GM13977 (cell line): ENCODE measurements at regions not wholly inside any gene's neighbourhood (a gene's known extent, or its start where the extent isn't known, plus 50 kb on each side); places are given as distances from the start of the nearest gene placed in this dataset.

Source experiments
- DNase-seq: peaks from one replicate; pipeline ENCODE4 v3.0.0; 2012; ENCODE audit warnings: low spot score
- CTCF ChIP-seq: IDR thresholded peaks from 2 replicates; pipeline ENCODE4 v1.5.1; 2012; ENCODE audit warnings: mild to moderate bottlenecking, control low read depth; ENCODE audit not compliant: insufficient read depth; ENCODE audit errors: extremely low read depth, missing control alignments
- in situ Hi-C: fragments of 300-500 bp; cut with MboI; formaldehyde crosslinking; loops from one replicate; pipeline ENCODE4 v1.12.0; 2022; ENCODE audit warnings: low sequenced_read_pairs, low pct_unique_long_range_greater_than_20kb, mixed read lengths, inconsistent platforms; ENCODE audit not compliant: unreplicated experiment

DNA sequence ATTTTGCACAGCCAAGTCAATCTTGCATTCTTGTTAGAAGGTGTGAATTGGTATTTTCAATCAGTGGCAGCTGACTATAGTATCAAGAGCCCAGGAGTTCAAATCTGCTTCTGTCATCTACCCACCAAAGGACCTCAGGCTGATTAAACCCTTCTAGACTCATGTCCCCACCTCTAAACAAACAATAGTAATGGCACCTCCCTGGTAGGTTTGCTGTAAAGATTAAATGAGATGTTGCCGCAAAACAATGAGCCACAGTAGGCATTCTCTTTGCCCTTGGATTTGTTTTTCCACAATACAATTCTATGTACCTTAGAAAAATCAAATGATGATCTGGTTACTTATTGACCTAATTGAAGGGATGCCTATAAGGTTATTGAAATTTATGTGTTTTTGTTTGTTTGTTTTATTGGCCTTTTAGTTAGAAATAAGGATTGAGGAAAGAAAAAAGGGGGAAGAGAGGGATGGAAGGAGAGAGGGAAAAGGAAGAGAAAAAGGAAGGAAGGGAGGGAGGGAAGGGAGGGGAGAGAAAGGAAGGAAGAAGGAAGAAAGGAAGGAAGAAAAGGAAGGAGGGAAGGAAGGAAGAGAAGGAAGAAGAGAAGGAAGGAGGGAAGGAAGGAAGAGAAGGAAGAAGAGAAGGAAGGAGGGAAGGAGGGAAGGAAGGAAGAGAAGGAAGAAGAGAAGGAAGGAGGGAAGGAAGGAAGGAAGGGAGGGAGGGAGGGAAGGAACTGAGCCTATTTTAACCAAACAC, 110.7 kb downstream of the ETS2 start:
- TF ChIP-seq CTCF = no peak
- in situ Hi-C loops = no loop called here
- DNase-seq = no peak

DNA sequence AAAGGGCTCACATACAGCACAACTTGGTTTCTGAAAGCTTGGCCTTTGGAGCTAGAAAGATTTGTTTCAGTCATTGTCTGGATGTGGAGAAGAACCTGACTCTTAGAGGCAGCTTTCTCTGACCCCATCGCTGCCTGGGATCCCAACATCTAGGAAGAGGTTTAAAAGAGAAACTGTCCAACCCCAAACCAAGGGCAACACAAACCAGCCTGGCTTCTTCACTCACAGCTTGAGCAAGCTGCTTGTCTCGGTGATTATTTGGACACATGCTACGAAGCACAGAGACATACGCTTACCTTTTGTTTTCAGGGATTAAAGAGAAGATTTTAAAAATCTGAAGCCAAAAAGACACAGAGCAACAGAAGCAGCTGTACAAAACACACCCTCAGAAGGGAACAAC, 109.8 kb downstream of the ETS2 start:
- TF ChIP-seq CTCF = no peak
- in situ Hi-C loops = no loop called here
- DNase-seq = no peak

DNA sequence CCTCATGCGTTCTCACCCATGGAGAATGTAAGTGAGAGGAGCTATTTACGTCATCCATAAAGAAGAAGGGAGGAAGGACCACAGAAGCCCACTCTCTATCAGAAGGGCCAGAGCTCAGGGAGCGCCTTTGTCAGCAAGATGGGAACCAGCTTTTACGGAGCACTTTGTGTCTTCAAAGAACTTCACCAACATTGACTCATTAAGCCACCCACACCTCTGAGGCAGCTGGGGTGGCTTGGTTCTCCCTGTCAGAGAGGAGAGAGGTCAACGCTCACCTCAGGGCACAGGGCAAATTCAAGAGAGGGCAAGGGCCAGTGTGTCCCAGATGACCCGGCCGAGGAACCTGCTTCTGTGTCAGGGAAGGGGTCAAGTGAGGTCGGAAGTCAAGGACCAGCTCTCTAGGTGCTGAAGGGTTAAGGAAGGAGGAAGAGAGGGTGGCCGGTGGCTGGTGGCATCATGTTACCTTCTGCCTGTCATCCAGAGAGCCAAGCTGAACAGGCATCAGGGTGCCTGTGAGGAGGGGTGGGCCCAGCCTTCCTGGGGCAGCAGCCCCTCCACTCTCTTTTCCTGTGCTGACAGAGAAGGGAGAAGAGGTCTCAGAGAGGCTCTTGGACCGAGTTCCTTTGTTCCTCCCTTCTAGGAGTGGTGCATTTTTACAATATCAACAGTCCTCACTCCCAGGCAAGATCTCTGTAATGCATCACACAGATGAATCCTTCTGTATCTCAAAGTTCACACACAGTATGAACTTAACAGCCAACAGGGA, 109.0 kb downstream of the ETS2 start:
- DNase-seq = no peak
- TF ChIP-seq CTCF = no peak
- in situ Hi-C loops = no loop called here

DNA sequence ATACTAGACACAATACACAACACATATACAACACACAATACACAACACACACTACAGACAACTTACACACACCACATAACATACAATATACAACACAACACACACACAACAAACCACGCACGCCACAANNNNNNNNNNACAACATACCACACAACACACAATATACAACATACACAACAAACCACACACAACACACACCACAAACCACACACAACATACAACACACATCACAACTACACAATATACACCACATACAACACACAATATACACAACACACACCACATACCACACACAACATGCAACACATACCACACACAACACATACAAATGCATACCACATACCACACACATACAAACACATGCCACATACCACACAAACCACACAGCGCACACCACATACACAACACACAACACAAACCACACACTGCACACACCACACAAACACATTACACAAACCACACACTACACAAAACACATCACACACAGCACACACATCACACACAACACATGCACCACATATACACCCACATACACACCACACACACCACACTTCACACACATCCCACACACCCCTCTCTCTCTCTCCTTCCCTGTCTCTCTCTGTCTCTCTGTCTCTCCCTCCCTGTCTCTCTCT, 108.3 kb downstream of the ETS2 start:
- in situ Hi-C loops = no loop called here
- DNase-seq = no peak
- no peak for TF ChIP-seq CTCF

- no peak for DNase-seq
- TF ChIP-seq CTCF = no peak
- in situ Hi-C loops = no loop called here
Observed at GRCh38 chr21:38913120-38913892, 107.6 kb downstream of the ETS2 start.

GRCh38 chr21:38912789-38913119, 107.0 kb downstream of the ETS2 start:
- no peak for TF ChIP-seq CTCF

More at GRCh38 chr21:38912789-38913119, 107.0 kb downstream of the ETS2 start:
- in situ Hi-C loops = no loop called here
- DNase-seq = no peak
